ENCODE measurements at regions not wholly inside any gene's neighbourhood (a gene's known extent, or its start where the extent isn't known, plus 50 kb on each side); places are given as distances from the start of the nearest gene placed in this dataset.

- Histone ChIP-seq H3K36me3 (replicated peaks; ENCODE audit: insufficient read depth, low read depth) (no peaks in the 10 kb centered on the region), H3K27ac (no peak overlapping the region), H3K4me1 (ENCODE audit: insufficient read depth) (peaks cover 13% of the 10 kb centered on the region), H3K9me3 (ENCODE audit: low read depth) (no peaks in the 10 kb centered on the region), H3K9me2 (replicated peaks; ENCODE audit: insufficient read depth) (no peaks in the 10 kb centered on the region), H2AFZ (no peak overlapping the region), H3K79me2 (no peaks in the 10 kb centered on the region), H3K27me3 (no peaks in the 10 kb centered on the region), H4K20me1 (ENCODE audit: insufficient read depth, poor library complexity, severe bottlenecking) (no peaks in the 10 kb centered on the region), H3K4me3 (no peak overlapping the region), H3K4me2 (no peak overlapping the region)
- no peak for DNase-seq (ENCODE audit: low spot score)
- 100% methylated on average over 1 of the region's 1 CpG for WGBS (ENCODE audit: low lambda C conversion rate, missing lambda C conversion rate)
- TF ChIP-seq EZH2 (IDR thresholded peaks at IDR 0.05; ENCODE audit: borderline replicate concordance) = no peak
- TF ChIP-seq, protein P1, sequence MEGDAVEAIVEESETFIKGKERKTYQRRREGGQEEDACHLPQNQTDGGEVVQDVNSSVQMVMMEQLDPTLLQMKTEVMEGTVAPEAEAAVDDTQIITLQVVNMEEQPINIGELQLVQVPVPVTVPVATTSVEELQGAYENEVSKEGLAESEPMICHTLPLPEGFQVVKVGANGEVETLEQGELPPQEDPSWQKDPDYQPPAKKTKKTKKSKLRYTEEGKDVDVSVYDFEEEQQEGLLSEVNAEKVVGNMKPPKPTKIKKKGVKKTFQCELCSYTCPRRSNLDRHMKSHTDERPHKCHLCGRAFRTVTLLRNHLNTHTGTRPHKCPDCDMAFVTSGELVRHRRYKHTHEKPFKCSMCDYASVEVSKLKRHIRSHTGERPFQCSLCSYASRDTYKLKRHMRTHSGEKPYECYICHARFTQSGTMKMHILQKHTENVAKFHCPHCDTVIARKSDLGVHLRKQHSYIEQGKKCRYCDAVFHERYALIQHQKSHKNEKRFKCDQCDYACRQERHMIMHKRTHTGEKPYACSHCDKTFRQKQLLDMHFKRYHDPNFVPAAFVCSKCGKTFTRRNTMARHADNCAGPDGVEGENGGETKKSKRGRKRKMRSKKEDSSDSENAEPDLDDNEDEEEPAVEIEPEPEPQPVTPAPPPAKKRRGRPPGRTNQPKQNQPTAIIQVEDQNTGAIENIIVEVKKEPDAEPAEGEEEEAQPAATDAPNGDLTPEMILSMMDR (IDR thresholded peaks at IDR 0.05; ENCODE audit: poor library complexity) = no peak
- no peak for TF ChIP-seq EZH2phosphoT487 (IDR thresholded peaks at IDR 0.05; ENCODE audit: low read depth, severe bottlenecking, unreplicated experiment)
Measured at GRCh38 chr3:31193871-31194270, 299.4 kb upstream of the GADL1 start.

GRCh38 chr3:31196261-31196660, 301.8 kb upstream of the GADL1 start:
- Histone ChIP-seq H3K4me2 (peak overlapping the region; percentile 45), H3K4me3 (no peak overlapping the region)
- no peak for DNase-seq (ENCODE audit: low spot score)

DNA sequence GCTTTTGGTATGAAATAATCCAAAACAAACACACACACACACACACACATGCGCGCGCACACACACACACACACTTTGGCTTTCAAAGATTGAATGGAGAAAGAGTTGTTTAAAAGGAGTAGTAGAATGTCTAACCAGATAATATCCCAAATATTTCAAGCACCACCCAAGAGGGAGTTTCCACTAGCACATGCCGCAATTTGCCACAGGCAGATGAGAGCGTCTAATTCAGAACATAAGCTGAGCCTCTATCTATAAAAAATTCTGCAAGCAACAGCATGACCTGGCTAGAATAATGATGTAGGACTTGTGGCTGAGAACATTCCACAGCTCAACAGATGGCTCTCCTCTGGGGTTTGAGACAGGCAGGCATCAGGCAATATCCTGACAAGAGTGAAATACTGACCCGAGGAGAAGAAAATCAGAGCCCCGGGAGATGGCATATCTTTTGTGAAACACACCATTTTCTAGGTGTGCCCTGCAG, 302.5 kb upstream of the GADL1 start:
- TF ChIP-seq EZH2 (IDR thresholded peaks at IDR 0.05; ENCODE audit: borderline replicate concordance) (no peak), EZH2phosphoT487 (IDR thresholded peaks at IDR 0.05; ENCODE audit: low read depth, severe bottlenecking, unreplicated experiment) (no peak)
- TF ChIP-seq, protein P1 (IDR thresholded peaks at IDR 0.05; ENCODE audit: poor library complexity) = no peak

More at GRCh38 chr3:31196261-31196660, 301.8 kb upstream of the GADL1 start:
- H3K9me3 ChIP-seq (ENCODE audit: low read depth) = no peaks in the 10 kb centered on the region
- H3K9me2 ChIP-seq (replicated peaks; ENCODE audit: insufficient read depth) = no peaks in the 10 kb centered on the region
- H3K36me3 ChIP-seq (replicated peaks; ENCODE audit: insufficient read depth, low read depth) = no peaks in the 10 kb centered on the region
- H2AFZ ChIP-seq = no peak overlapping the region
- no peaks in the 10 kb centered on the region for H3K79me2 ChIP-seq
- no peaks in the 10 kb centered on the region for H4K20me1 ChIP-seq (ENCODE audit: insufficient read depth, poor library complexity, severe bottlenecking)
- peak overlapping the region; percentile 17 for H3K27ac ChIP-seq
- H3K4me1 ChIP-seq (ENCODE audit: insufficient read depth) = peaks cover 13% of the 10 kb centered on the region
- H3K27me3 ChIP-seq = no peaks in the 10 kb centered on the region
- TF ChIP-seq EZH2 (IDR thresholded peaks at IDR 0.05; ENCODE audit: borderline replicate concordance) = no peak
- TF ChIP-seq EZH2phosphoT487 (IDR thresholded peaks at IDR 0.05; ENCODE audit: low read depth, severe bottlenecking, unreplicated experiment) = no peak
- TF ChIP-seq, protein P1 (IDR thresholded peaks at IDR 0.05; ENCODE audit: poor library complexity) = no peak

DNA sequence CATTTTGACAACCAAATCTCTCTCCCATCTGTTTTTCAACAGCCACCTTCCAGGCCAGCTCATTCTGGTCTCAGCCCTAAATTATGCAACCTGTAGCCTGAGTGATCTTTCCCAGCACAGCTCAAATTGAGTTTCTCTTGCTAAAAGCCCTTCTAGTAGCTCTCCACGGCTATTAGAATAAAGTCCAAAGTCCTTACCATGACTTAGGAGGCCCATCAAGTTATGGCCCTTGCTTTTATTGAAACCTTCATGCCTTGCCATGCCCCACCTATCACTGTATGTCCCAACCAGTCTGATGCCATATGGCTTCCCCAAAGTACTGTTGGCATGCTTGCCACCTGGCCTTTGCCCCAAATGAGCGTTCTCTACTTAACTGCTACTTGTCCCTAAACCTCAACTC, 303.5 kb upstream of the GADL1 start:
- Histone ChIP-seq H3K27ac (peak overlapping the region; percentile 32), H3K79me2 (no peaks in the 10 kb centered on the region), H2AFZ (no peak overlapping the region), H4K20me1 (ENCODE audit: insufficient read depth, poor library complexity, severe bottlenecking) (no peaks in the 10 kb centered on the region), H3K9me2 (replicated peaks; ENCODE audit: insufficient read depth) (no peaks in the 10 kb centered on the region), H3K27me3 (no peaks in the 10 kb centered on the region), H3K36me3 (replicated peaks; ENCODE audit: insufficient read depth, low read depth) (no peaks in the 10 kb centered on the region), H3K4me2 (no peak overlapping the region), H3K4me1 (ENCODE audit: insufficient read depth) (peaks cover 13% of the 10 kb centered on the region), H3K4me3 (no peak overlapping the region), H3K9me3 (ENCODE audit: low read depth) (no peaks in the 10 kb centered on the region)
- WGBS (ENCODE audit: low lambda C conversion rate, missing lambda C conversion rate) = 68% methylated on average over 2 of the region's 2 CpGs
- DNase-seq (ENCODE audit: low spot score) = peak; percentile 28
- TF ChIP-seq, protein P1 (IDR thresholded peaks at IDR 0.05; ENCODE audit: poor library complexity) = no peak
- TF ChIP-seq EZH2 (IDR thresholded peaks at IDR 0.05; ENCODE audit: borderline replicate concordance) (no peak), EZH2phosphoT487 (IDR thresholded peaks at IDR 0.05; ENCODE audit: low read depth, severe bottlenecking, unreplicated experiment) (no peak)

More for the DNA sequence above, 302.5 kb upstream of the GADL1 start:
- H2AFZ ChIP-seq = no peak overlapping the region
- peak overlapping the region; percentile 45 for H3K4me2 ChIP-seq
- H3K4me3 ChIP-seq = no peak overlapping the region
- H3K9me2 ChIP-seq (replicated peaks; ENCODE audit: insufficient read depth) = no peaks in the 10 kb centered on the region
- no peaks in the 10 kb centered on the region for H3K36me3 ChIP-seq (replicated peaks; ENCODE audit: insufficient read depth, low read depth)
- H3K27ac ChIP-seq = peak overlapping the region; percentile 32
- H3K4me1 ChIP-seq (ENCODE audit: insufficient read depth) = peaks cover 13% of the 10 kb centered on the region
- DNase-seq (ENCODE audit: low spot score) = peak; percentile 25
- no peaks in the 10 kb centered on the region for H3K9me3 ChIP-seq (ENCODE audit: low read depth)
- no peaks in the 10 kb centered on the region for H4K20me1 ChIP-seq (ENCODE audit: insufficient read depth, poor library complexity, severe bottlenecking)
- 53% methylated on average over 7 of the region's 7 CpGs for WGBS (ENCODE audit: low lambda C conversion rate, missing lambda C conversion rate)
- no peaks in the 10 kb centered on the region for H3K79me2 ChIP-seq
- no peaks in the 10 kb centered on the region for H3K27me3 ChIP-seq
